Mesendoderm (in vitro differentiated cells): ENCODE measurements at regions not wholly inside any gene's neighbourhood (a gene's known extent, or its start where the extent isn't known, plus 50 kb on each side); places are given as distances from the start of the nearest gene placed in this dataset.

ENCODE experiments used
- DNase-seq: peaks from one replicate; pipeline ENCODE4 v3.0.0; 2013
- H2AK5ac ChIP-seq: 2 replicates; pipeline ENCODE4 v1.6.1; 2013; ENCODE audit warnings: low read length, inconsistent platforms
- H2BK120ac ChIP-seq: 2 replicates; pipeline ENCODE4 v1.6.1; 2013; ENCODE audit warnings: low read depth, mild to moderate bottlenecking, low read length, moderate library complexity, mixed read lengths
- H2BK15ac ChIP-seq: replicated peaks from 2 replicates; pipeline ENCODE4 v1.6.1; 2013; ENCODE audit warnings: low read depth, mild to moderate bottlenecking, moderate library complexity
- H2BK5ac ChIP-seq: 2 replicates; pipeline ENCODE4 v1.6.1; 2013; ENCODE audit warnings: low read length, inconsistent platforms
- H3K18ac ChIP-seq: 2 replicates; pipeline ENCODE4 v1.6.1; 2013; ENCODE audit warnings: mild to moderate bottlenecking, low read length, mixed read lengths
- H3K23ac ChIP-seq: one replicate; pipeline ENCODE4 v1.6.1; 2013; ENCODE audit warnings: low read length
- H3K27ac ChIP-seq: 2 replicates; pipeline ENCODE4 v1.5.1; 2013; ENCODE audit warnings: low read depth, mild to moderate bottlenecking, inconsistent platforms, low read length, moderate library complexity
- H3K27me3 ChIP-seq: 2 replicates; pipeline ENCODE4 v1.6.1; 2013; ENCODE audit warnings: low read length, control low read depth, mild to moderate bottlenecking, inconsistent platforms; ENCODE audit not compliant: insufficient read depth, poor library complexity
- H3K36me3 ChIP-seq: 2 replicates; pipeline ENCODE4 v1.6.1; 2013; ENCODE audit warnings: low read length, inconsistent platforms; ENCODE audit not compliant: control insufficient read depth, insufficient read depth
- H3K4ac ChIP-seq: one replicate; pipeline ENCODE4 v1.6.1; 2013; ENCODE audit warnings: low read depth, mild to moderate bottlenecking, low read length, moderate library complexity
- H3K4me1 ChIP-seq: 2 replicates; pipeline ENCODE4 v1.6.1; 2013; ENCODE audit warnings: low read depth, low read length, inconsistent platforms; ENCODE audit not compliant: control insufficient read depth
- H3K4me2 ChIP-seq: 2 replicates; pipeline ENCODE4 v1.6.1; 2013; ENCODE audit warnings: low read length
- H3K4me3 ChIP-seq: 2 replicates; pipeline ENCODE4 v1.5.1; 2013; ENCODE audit warnings: mild to moderate bottlenecking, low read length
- H3K56ac ChIP-seq: one replicate; pipeline ENCODE4 v1.6.1; 2013; ENCODE audit warnings: low read length
- H3K79me1 ChIP-seq: 2 replicates; pipeline ENCODE4 v1.6.1; 2013; ENCODE audit warnings: low read length, inconsistent platforms
- H3K79me2 ChIP-seq: 2 replicates; pipeline ENCODE4 v1.6.1; 2013; ENCODE audit warnings: mild to moderate bottlenecking, low read length; ENCODE audit not compliant: control insufficient read depth, insufficient read depth
- H3K9ac ChIP-seq: 2 replicates; pipeline ENCODE4 v1.6.1; 2013; ENCODE audit warnings: low read length, inconsistent platforms
- H4K5ac ChIP-seq: one replicate; pipeline ENCODE4 v1.6.1; 2013; ENCODE audit warnings: low read length
- H4K8ac ChIP-seq: one replicate; pipeline ENCODE4 v1.6.1; 2013; ENCODE audit warnings: low read depth, mild to moderate bottlenecking, control low read depth, low read length, moderate library complexity
- WGBS: extraction: QIAGEN DNeasy Blood & Tissue Kit; methylation state at CpG from one replicate; pipeline ENCODE4 v1.1.7; 2013; ENCODE audit warnings: low lambda C conversion rate, missing lambda C conversion rate; ENCODE audit not compliant: insufficient coverage; ENCODE audit errors: extremely low coverage; 5-methylcytosine and 5-hydroxymethylcytosine counted together

DNA sequence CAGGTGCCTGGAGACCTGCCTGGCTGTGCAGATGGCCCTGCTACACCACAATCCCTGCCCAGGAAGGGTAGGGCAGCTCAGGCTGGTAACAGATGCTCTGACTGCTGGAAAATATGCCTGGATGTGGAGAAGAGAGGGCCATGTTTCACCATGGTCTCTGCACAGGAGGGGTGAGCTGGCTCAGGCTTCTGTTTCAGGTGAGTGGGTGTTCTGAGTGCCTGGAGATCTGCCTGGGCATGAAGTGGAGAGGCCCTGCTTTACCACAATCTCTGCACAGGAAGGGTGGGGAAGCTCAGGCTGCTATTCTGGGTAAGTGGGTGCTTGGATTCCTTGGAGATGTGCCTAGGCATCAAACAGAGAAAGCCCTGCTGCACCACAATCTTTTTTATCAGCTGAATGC is 350.1 kb downstream of the KIF20B start:
- Histone ChIP-seq H2BK120ac (no peak overlapping the region), H3K4me2 (no peak overlapping the region), H3K18ac (no peak overlapping the region), H3K4me1 (no peaks in the 10 kb centered on the region), H3K27ac (no peak overlapping the region), H3K4me3 (no peak overlapping the region), H4K8ac (no peak overlapping the region), H3K4ac (no peak overlapping the region), H2BK5ac (no peak overlapping the region), H3K9ac (no peak overlapping the region), H2BK15ac (no peak overlapping the region), H2AK5ac (no peak overlapping the region), H3K56ac (no peak overlapping the region), H3K79me2 (no peaks in the 10 kb centered on the region), H3K23ac (peak overlapping the region; percentile 17), H3K36me3 (no peaks in the 10 kb centered on the region), H3K27me3 (no peaks in the 10 kb centered on the region), H4K5ac (no peak overlapping the region), H3K79me1 (no peaks in the 10 kb centered on the region)
- no peak for DNase-seq

DNA sequence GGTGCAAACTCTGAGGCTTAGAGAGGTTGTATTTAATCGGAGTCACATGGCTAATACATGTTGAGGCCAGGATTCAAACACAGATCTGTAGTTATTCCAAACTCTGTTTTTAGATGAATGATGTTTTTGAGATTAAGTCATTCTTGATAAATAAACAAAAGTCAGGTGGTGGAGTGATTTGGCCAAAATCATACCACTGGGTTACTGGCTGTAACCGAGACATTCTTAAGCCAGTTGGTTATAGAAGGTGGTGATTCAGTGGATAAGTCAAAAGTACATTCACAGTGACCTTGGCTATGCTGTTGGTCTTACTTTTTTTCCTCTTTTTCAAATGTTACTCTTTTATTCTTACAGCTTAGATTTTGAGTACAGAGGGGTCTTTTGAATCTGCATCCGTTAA is 361.4 kb downstream of the KIF20B start:
- DNase-seq, result no peak
- Histone ChIP-seq H4K5ac (no peak overlapping the region), H2AK5ac (no peak overlapping the region), H3K4me3 (no peak overlapping the region), H4K8ac (no peak overlapping the region), H3K9ac (no peak overlapping the region), H2BK15ac (no peak overlapping the region), H3K56ac (no peak overlapping the region), H3K27me3 (no peaks in the 10 kb centered on the region), H2BK5ac (no peak overlapping the region), H3K79me1 (no peaks in the 10 kb centered on the region), H3K36me3 (no peaks in the 10 kb centered on the region), H3K18ac (no peak overlapping the region), H3K79me2 (no peaks in the 10 kb centered on the region), H3K27ac (no peak overlapping the region), H3K4ac (no peak overlapping the region), H3K4me1 (no peaks in the 10 kb centered on the region), H3K23ac (no peak overlapping the region), H3K4me2 (no peak overlapping the region), H2BK120ac (no peak overlapping the region)
- WGBS, result no CpG with 5 or more reads among the region's 3 CpGs

DNA sequence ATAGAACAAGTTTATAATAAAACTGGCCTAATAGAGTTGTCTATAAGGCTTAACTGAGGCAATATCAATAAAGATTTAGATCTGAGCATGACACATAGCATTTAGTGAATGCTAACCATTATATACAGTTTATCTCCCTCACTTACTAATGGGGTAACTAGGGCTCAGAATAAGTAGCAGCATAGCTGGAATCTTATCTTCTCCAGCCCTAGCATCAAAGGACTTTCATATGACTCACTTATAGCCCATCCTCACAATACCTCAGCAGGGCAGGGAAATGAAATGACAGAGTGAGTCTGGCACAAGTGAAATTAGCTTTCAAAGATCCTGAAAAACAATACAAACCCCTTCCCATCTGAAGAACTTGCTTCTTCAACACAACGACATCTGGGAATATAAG is 362.9 kb downstream of the KIF20B start:
- WGBS, result no CpG with 5 or more reads among the region's 1 CpG
- H3K4me1 ChIP-seq, result no peaks in the 10 kb centered on the region
- H3K23ac ChIP-seq, result no peak overlapping the region
- H3K27ac ChIP-seq, result no peak overlapping the region
- H3K4ac ChIP-seq, result no peak overlapping the region
- H3K9ac ChIP-seq, result no peak overlapping the region
- H2BK5ac ChIP-seq, result no peak overlapping the region
- peak; percentile 23 for DNase-seq
- no peak overlapping the region for H2AK5ac ChIP-seq
- no peaks in the 10 kb centered on the region for H3K79me2 ChIP-seq
- H3K36me3 ChIP-seq, result no peaks in the 10 kb centered on the region
- no peaks in the 10 kb centered on the region for H3K27me3 ChIP-seq
- no peak overlapping the region for H2BK120ac ChIP-seq
- H4K5ac ChIP-seq, result no peak overlapping the region
- H4K8ac ChIP-seq, result no peak overlapping the region
- H2BK15ac ChIP-seq, result no peak overlapping the region
- H3K79me1 ChIP-seq, result no peaks in the 10 kb centered on the region
- no peak overlapping the region for H3K4me2 ChIP-seq
- H3K56ac ChIP-seq, result no peak overlapping the region
- H3K18ac ChIP-seq, result no peak overlapping the region
- no peak overlapping the region for H3K4me3 ChIP-seq

DNA sequence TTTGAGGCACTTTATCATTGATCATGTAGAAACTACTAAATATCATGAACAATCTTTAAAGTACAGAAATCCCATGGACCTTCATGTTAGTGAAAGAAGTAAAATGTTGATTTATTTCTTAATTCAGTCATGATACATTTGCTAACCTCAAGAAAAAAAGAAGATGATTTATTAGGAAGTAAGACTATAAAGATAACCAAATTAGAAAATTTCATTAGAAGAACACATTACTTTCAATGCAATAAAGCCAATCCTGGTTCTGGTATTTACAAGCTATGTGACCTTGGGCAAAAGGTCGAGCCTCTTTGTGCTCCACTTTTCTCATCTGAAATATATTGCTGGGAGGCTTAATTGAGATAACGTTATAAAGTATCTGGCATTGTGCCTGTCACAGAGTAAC is 365.0 kb downstream of the KIF20B start:
- Histone ChIP-seq H2BK120ac (no peak overlapping the region), H3K4ac (no peak overlapping the region), H3K79me1 (no peaks in the 10 kb centered on the region), H3K56ac (no peak overlapping the region), H3K27ac (no peak overlapping the region), H3K9ac (no peak overlapping the region), H2BK5ac (no peak overlapping the region), H3K79me2 (no peaks in the 10 kb centered on the region), H3K23ac (no peak overlapping the region), H3K4me3 (no peak overlapping the region), H3K18ac (no peak overlapping the region), H4K8ac (no peak overlapping the region), H2BK15ac (no peak overlapping the region), H2AK5ac (no peak overlapping the region), H3K4me2 (no peak overlapping the region), H3K4me1 (no peaks in the 10 kb centered on the region), H4K5ac (no peak overlapping the region), H3K36me3 (no peaks in the 10 kb centered on the region), H3K27me3 (no peaks in the 10 kb centered on the region)
- WGBS, result no CpG with 5 or more reads among the region's 2 CpGs
- DNase-seq, result no peak

DNA sequence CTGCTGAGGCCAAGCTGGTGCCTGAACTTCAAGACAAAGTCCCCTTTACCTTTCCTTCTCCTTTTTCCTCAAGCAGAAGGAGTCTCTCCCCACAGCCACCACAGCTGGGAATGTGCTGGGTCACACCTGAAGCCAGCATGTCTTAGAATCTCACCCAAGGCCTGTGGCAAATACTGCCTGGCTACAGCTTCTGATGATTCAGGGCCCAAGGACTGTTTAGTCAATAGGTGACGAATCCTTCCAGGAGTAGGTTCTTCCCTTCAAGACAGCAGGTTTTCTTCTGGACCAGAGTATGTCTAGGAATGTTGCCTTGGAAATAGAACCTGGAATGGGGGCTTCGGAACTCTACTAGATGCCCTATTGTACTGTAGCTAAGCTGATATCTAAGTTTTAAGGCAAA is 374.6 kb downstream of the KIF20B start:
- no peaks in the 10 kb centered on the region for H3K36me3 ChIP-seq
- no peak overlapping the region for H2BK120ac ChIP-seq
- H3K4ac ChIP-seq, result no peak overlapping the region
- H4K8ac ChIP-seq, result no peak overlapping the region
- no peak for DNase-seq
- no peak overlapping the region for H2BK5ac ChIP-seq
- no peak overlapping the region for H2AK5ac ChIP-seq
- no peaks in the 10 kb centered on the region for H3K27me3 ChIP-seq
- H3K18ac ChIP-seq, result no peak overlapping the region
- H3K79me2 ChIP-seq, result no peaks in the 10 kb centered on the region
- no peak overlapping the region for H2BK15ac ChIP-seq
- H3K79me1 ChIP-seq, result no peaks in the 10 kb centered on the region
- H4K5ac ChIP-seq, result no peak overlapping the region
- no peaks in the 10 kb centered on the region for H3K4me1 ChIP-seq
- no peak overlapping the region for H3K56ac ChIP-seq
- H3K4me2 ChIP-seq, result no peak overlapping the region
- H3K27ac ChIP-seq, result no peak overlapping the region
- WGBS, result no CpG with 5 or more reads among the region's 2 CpGs
- H3K9ac ChIP-seq, result no peak overlapping the region
- H3K4me3 ChIP-seq, result no peak overlapping the region
- no peak overlapping the region for H3K23ac ChIP-seq

DNA sequence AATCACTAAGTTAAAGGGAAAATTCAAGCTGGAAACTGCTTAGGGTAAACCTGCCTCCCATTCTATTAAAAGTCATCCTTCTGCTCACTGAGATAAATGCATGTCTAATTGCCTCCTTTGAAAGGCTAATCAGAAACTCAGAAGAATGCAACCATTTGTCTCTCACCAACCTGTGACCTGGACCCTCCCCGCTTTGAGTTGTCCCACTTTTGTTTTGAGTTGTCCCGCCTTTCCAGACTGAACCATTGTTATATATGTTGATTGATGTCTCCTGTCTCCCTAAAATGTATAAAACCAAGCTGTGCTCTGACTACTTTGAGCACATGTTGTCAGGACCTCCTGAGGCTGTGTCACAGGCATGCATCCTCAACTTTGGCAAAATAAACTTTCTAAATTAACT is 378.4 kb downstream of the KIF20B start:
- no peak overlapping the region for H3K4me3 ChIP-seq
- no peak overlapping the region for H3K56ac ChIP-seq
- H3K4ac ChIP-seq, result no peak overlapping the region
- H4K8ac ChIP-seq, result no peak overlapping the region
- DNase-seq, result no peak
- no peak overlapping the region for H3K4me2 ChIP-seq
- H2BK15ac ChIP-seq, result no peak overlapping the region
- H3K36me3 ChIP-seq, result no peaks in the 10 kb centered on the region
- no peaks in the 10 kb centered on the region for H3K79me2 ChIP-seq
- no peaks in the 10 kb centered on the region for H3K27me3 ChIP-seq
- no peak overlapping the region for H3K23ac ChIP-seq
- no peak overlapping the region for H3K27ac ChIP-seq
- no peaks in the 10 kb centered on the region for H3K79me1 ChIP-seq
- H2BK120ac ChIP-seq, result no peak overlapping the region
- no peak overlapping the region for H2AK5ac ChIP-seq
- no peak overlapping the region for H4K5ac ChIP-seq
- H2BK5ac ChIP-seq, result no peak overlapping the region
- H3K4me1 ChIP-seq, result no peaks in the 10 kb centered on the region
- H3K18ac ChIP-seq, result no peak overlapping the region
- WGBS, result no CpG with 5 or more reads among the region's 2 CpGs
- H3K9ac ChIP-seq, result no peak overlapping the region
